ENCODE measurements at regions not wholly inside any gene's neighbourhood (a gene's known extent, or its start where the extent isn't known, plus 50 kb on each side); places are given as distances from the start of the nearest gene placed in this dataset.

- no peak for TF ChIP-seq POLR2AphosphoS5 (IDR thresholded peaks at IDR 0.05)
- TF ChIP-seq, protein P1, sequence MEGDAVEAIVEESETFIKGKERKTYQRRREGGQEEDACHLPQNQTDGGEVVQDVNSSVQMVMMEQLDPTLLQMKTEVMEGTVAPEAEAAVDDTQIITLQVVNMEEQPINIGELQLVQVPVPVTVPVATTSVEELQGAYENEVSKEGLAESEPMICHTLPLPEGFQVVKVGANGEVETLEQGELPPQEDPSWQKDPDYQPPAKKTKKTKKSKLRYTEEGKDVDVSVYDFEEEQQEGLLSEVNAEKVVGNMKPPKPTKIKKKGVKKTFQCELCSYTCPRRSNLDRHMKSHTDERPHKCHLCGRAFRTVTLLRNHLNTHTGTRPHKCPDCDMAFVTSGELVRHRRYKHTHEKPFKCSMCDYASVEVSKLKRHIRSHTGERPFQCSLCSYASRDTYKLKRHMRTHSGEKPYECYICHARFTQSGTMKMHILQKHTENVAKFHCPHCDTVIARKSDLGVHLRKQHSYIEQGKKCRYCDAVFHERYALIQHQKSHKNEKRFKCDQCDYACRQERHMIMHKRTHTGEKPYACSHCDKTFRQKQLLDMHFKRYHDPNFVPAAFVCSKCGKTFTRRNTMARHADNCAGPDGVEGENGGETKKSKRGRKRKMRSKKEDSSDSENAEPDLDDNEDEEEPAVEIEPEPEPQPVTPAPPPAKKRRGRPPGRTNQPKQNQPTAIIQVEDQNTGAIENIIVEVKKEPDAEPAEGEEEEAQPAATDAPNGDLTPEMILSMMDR (IDR thresholded peaks at IDR 0.05), result no peak
Observed at GRCh38 chr9:85186218-85186585, 516.7 kb downstream of the NTRK2 start.
